Left lung (tissue), 4 donors: ENCODE measurements at regions not wholly inside any gene's neighbourhood (a gene's known extent, or its start where the extent isn't known, plus 50 kb on each side); places are given as distances from the start of the nearest gene placed in this dataset.
A peak's percentile ranks its signal among the peaks of the same experiment; 100 is the strongest.

ENCODE experiments used
- ATAC-seq: fragments of 200-7000 bp; cut with Tn5 transposase; one replicate; pipeline ENCODE4 v1.9.1; 2020; ENCODE audit warnings: moderate library complexity
- DNase-seq, 4 donors: peaks; one replicate each; pipeline ENCODE4 v3.0.0-alpha.2; 2013 to 2020
- H3K27ac ChIP-seq, 2 donors: fragments of 200-600 bp; sonication (generic) in 1 of 2; one replicate each; pipeline versions ENCODE4 v1.5.0 to v1.8.0; 2020 to 2021
- H3K27me3 ChIP-seq, 2 donors: fragments of 200-600 bp; sonication (generic) in 1 of 2; one replicate each; pipeline versions ENCODE4 v1.5.0 to v1.8.0; 2020 to 2021
- H3K36me3 ChIP-seq, 2 donors: fragments of 200-600 bp; sonication (generic) in 1 of 2; one replicate each; pipeline versions ENCODE4 v1.5.0 to v1.8.0; 2020 to 2021
- H3K4me1 ChIP-seq, 2 donors: fragments of 200-600 bp; one replicate each; pipeline ENCODE4 v1.8.0; 2021
- H3K4me3 ChIP-seq, 2 donors: fragments of 200-600 bp; sonication (generic) in 1 of 2; one replicate each; pipeline versions ENCODE4 v1.5.0 to v1.8.0; 2020 to 2021; ENCODE audit warnings: mild to moderate bottlenecking in 1 of 2
- H3K9me3 ChIP-seq, 2 donors: fragments of 200-600 bp; sonication (generic) in 1 of 2; one replicate each; pipeline versions ENCODE4 v1.5.0 to v1.8.0; 2020 to 2021
- intact Hi-C, 2 donors: fragments of 100-400 bp; cut with DNase I; formaldehyde crosslinking; loops; one replicate each; pipeline versions ENCODE4 v1.11.2 to v1.14.2; 2022
- TF ChIP-seq, protein P1 (sequence below), 2 donors: fragments of 200-600 bp; sonication (generic) in 1 of 2; IDR thresholded peaks; one replicate each; pipeline versions ENCODE4 v1.5.0 to v1.8.0; 2021; ENCODE audit warnings: antibody characterized with exemption in 2 of 2
- donor health status: DM: no; HTN: yes; CAD: no.
- donor health status: DM: no; HTN: no; CAD: no.

DNA sequence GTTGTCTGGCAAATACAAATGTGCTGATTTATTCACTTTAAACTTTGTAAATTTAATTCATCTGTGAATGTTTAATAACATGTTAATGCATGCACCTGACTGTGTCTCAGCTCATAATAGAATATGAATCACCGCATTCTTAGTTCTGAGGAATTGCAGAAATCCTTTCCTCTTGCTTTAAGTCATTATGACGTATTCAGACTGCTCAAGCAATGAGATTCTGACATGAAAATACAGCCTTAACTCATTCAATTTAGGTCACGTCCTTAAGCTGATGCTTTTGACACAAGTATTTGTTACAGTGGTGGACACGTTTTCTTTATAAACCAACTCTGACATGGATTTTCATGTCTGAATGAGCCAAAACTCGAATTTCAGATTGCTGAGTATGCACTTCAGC, 541.0 kb upstream of the KLF12 start:
- H3K9me3 ChIP-seq, result no peaks in the 10 kb centered on the region
- H3K27me3 ChIP-seq, result no peaks in the 10 kb centered on the region
- no peak overlapping the region for H3K27ac ChIP-seq
- no peak for DNase-seq
- no peak overlapping the region for H3K4me3 ChIP-seq
- TF ChIP-seq, protein P1, sequence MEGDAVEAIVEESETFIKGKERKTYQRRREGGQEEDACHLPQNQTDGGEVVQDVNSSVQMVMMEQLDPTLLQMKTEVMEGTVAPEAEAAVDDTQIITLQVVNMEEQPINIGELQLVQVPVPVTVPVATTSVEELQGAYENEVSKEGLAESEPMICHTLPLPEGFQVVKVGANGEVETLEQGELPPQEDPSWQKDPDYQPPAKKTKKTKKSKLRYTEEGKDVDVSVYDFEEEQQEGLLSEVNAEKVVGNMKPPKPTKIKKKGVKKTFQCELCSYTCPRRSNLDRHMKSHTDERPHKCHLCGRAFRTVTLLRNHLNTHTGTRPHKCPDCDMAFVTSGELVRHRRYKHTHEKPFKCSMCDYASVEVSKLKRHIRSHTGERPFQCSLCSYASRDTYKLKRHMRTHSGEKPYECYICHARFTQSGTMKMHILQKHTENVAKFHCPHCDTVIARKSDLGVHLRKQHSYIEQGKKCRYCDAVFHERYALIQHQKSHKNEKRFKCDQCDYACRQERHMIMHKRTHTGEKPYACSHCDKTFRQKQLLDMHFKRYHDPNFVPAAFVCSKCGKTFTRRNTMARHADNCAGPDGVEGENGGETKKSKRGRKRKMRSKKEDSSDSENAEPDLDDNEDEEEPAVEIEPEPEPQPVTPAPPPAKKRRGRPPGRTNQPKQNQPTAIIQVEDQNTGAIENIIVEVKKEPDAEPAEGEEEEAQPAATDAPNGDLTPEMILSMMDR (IDR thresholded peaks at IDR 0.05), result no peak
- no peaks in the 10 kb centered on the region for H3K36me3 ChIP-seq
- H3K4me1 ChIP-seq, result no peaks in the 10 kb centered on the region
- intact Hi-C loops, result no loop called here
- no peak for ATAC-seq

DNA sequence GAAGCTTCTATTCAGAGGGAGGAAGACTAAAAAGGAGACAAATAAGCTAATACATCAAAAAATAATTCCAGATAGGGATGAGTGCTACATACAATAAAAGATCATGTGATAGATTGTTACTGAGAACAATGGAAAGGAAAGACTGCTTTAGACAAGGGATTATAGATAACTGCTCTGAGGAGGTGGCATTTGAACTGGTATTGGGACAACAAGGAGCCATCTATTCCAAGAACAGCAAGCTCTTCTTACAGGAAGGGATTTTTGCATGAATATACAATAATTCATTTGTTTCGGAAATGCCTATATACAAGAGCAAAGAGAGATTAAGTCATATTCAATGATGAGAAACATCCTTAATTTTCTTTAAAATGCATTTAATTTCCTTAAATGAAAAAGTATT, 540.5 kb upstream of the KLF12 start:
- H3K4me1 ChIP-seq, result no peaks in the 10 kb centered on the region
- no peaks in the 10 kb centered on the region for H3K9me3 ChIP-seq
- no peak overlapping the region for H3K27ac ChIP-seq
- no peak overlapping the region for H3K4me3 ChIP-seq
- intact Hi-C loops, result no loop called here
- ATAC-seq, result no peak
- no peaks in the 10 kb centered on the region for H3K36me3 ChIP-seq
- no peak for DNase-seq
- TF ChIP-seq, protein P1 (IDR thresholded peaks at IDR 0.05), result no peak
- no peaks in the 10 kb centered on the region for H3K27me3 ChIP-seq

DNA sequence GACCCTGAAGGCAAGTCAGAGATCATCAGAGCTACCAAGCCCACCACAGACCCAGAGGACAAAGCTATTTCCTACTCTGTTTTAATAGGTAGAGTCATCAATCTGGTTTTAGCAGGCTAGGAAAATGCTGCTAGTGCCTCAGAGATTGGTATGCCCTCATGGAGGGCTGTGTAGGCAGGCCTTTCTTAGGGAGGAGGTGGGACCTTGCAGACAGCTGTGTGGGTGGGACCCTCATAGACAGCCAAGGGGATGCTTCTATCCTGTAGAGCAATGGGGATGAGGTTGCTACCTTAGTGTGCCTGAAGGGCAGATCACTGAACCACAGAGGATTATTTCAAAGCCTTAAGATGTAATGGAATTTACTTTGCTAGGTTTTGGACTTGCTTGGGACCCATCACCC, 534.9 kb upstream of the KLF12 start:
- DNase-seq (no peak), ATAC-seq (no peak)
- H3K4me1 ChIP-seq, result no peaks in the 10 kb centered on the region
- H3K27me3 ChIP-seq, result no peaks in the 10 kb centered on the region
- TF ChIP-seq, protein P1 (IDR thresholded peaks at IDR 0.05), result no peak
- no peaks in the 10 kb centered on the region for H3K36me3 ChIP-seq
- no peak overlapping the region for H3K4me3 ChIP-seq
- H3K27ac ChIP-seq, result no peak overlapping the region
- H3K9me3 ChIP-seq, result no peaks in the 10 kb centered on the region
- intact Hi-C loops, result no loop called here

DNA sequence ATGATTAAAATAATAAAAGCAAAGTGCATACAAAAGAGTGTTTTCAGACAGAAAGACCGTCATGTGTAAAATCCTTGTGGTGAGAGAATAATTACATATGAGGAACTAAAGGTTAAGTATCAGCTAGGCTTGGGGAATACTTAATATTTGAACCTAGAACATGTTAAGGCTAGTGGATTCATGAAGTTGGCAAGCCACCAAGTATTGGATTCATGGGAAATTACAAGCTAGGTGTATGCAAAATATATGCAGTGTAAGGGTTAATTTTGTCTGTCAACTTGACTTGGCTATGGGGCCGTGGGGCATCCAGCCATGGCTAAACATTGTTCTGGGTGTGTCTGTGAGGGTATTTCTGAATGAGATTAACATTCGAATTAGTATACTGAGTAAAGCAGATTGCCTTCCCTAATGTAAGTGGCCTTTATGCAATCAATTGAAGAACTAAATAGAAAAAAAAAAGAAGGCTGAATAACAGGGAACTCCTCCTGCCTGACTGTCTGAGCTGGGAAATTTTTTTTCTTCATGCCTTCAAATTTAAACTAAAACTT, 533.5 kb upstream of the KLF12 start:
- no peak for DNase-seq

DNA sequence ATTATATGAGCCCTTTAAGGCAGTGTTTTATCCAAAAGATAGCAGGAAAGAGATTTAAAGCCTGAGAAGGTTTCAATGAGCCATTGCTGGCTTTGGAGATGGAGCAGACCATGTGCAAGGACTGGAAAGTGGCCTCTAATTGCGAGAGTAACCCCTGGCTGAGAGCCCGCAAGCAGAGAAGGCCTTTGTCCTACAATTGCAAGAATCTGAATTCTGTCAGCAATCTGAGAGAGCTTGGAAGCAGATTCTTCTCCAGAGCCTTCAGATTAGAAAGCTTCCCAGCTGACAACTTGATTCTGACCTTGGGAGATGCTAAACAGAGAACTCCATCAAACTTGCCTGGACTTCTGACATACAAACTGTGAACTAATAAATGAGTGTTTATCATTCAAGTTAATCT, 528.7 kb upstream of the KLF12 start:
- Histone ChIP-seq H3K9me3 (no peaks in the 10 kb centered on the region), H3K4me1 (no peaks in the 10 kb centered on the region), H3K36me3 (no peaks in the 10 kb centered on the region), H3K27ac (no peak overlapping the region), H3K4me3 (no peak overlapping the region), H3K27me3 (no peaks in the 10 kb centered on the region)
- TF ChIP-seq, protein P1 (IDR thresholded peaks at IDR 0.05), result no peak
- peak in 1 of 4 donors; percentile 47 for DNase-seq
- ATAC-seq, result no peak
- intact Hi-C loops, result no loop called here

More for the DNA sequence above, 533.5 kb upstream of the KLF12 start:
- H3K4me3 ChIP-seq, result no peak overlapping the region
- no peaks in the 10 kb centered on the region for H3K36me3 ChIP-seq
- no peaks in the 10 kb centered on the region for H3K9me3 ChIP-seq
- H3K27me3 ChIP-seq, result no peaks in the 10 kb centered on the region
- no peak for ATAC-seq
- intact Hi-C loops, result no loop called here
- TF ChIP-seq, protein P1 (IDR thresholded peaks at IDR 0.05), result no peak
- no peak overlapping the region for H3K27ac ChIP-seq
- no peaks in the 10 kb centered on the region for H3K4me1 ChIP-seq
